ENCODE measurements at regions not wholly inside any gene's neighbourhood (a gene's known extent, or its start where the extent isn't known, plus 50 kb on each side); places are given as distances from the start of the nearest gene placed in this dataset.
"Not testable (repeated sequence)": the region's sequence is repeated elsewhere in the genome, so short reads cannot be mapped to it uniquely, and the experiment has no call there.

DNA sequence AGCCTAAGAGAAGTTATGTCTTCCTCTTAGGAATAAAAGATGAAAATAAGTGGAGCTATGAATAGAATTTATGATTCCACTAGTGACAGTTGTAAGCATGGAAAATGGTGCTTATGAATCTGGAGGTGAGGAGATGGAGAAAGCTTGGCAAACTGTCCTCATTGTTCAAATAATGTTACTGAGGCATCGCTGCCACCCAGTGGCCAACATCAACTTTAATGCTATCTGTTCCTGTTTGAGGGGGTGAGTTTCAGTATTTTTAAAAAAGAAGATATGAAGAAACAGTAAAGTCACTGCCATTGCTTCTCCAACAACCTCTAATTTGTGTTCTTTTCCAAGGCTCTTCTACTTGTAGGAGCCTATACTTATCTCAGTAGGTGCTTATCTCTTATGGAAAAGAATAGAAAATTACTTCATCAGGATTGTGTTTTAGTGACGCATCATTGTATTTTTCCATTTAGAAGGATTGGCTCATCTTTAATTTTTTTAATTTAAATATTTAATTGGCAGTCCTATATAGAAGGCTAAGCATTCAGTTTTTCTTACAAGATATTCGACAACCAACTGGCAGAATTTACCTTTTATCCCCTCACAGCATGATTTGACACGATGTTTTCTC, 260.4 kb upstream of the P2RY1 start:
- no peak for DNase-seq (ENCODE audit: extremely low read depth in 1 of 11, low read depth in 9 of 11, low spot score in 4 of 11)

DNA sequence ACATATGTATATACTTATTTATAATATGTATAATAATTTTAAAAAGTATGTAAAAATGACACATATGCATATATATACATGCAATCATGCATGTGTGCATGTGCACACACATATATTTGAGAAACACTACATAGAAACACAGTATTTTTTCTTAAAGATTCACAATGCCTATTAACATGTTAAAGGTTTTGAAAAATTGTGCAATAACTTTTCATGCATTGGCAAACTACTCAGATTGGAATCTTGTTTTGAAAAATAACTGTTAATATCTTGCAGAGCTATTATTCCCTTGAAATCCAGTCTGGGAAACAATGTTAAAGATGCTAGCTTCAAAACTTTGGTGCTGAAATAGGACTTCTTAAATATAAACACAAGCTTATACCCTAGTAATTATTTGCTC, 256.2 kb upstream of the P2RY1 start:
- no peak for DNase-seq (ENCODE audit: extremely low read depth in 1 of 11, low read depth in 9 of 11, low spot score in 4 of 11)

- DNase-seq (ENCODE audit: extremely low read depth in 1 of 11, low read depth in 9 of 11, low spot score in 4 of 11), result peak in 1 of 11 donors; percentile 18
These were observed 253.0 kb upstream of the P2RY1 start for GRCh38 chr3:152581951-152582350.

DNA sequence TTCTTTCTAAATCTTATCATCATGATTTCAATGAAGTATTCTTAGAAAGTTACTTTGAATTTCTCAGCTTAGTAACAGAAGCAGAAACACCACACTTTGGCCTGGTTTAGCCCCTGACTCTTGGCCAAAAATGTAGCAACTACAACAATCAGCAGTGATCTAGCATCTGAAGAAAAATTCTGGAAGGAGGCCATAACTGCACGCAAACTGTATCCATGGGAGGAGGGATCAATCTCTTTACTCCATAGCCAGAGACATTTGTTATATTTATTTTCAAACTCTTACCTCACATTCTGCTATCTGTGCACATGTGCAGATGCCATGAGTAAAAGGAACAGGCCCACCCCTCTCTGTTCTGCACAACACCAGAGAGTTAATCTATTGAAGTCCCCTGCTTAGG, 251.0 kb upstream of the P2RY1 start:
- DNase-seq (ENCODE audit: extremely low read depth in 1 of 11, low read depth in 9 of 11, low spot score in 4 of 11), result peak in 2 of 11 donors; percentile 2 to 25

DNA sequence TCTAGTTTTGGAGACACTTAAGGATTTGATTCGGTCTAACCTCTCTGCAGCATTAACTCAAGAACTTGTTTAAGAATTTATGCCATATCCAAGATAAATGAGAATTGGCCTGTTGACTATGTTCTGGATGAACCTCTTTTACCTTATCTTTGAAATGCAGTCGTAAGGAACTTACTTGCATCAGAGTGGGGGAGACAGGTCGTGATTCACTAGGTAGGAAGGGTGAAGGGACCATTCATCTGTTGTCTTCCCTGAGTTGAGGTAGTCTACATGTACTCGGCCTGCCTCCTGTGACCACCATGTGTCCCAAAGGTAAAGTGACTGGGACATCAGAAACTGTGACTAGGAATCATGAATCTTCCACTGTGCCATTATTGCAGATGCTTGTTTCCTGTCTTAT, 248.0 kb upstream of the P2RY1 start:
- no peak for DNase-seq (ENCODE audit: extremely low read depth in 1 of 11, low read depth in 9 of 11, low spot score in 4 of 11)

- no peak for DNase-seq (ENCODE audit: extremely low read depth in 1 of 11, low read depth in 9 of 11, low spot score in 4 of 11)
These were observed 247.1 kb upstream of the P2RY1 start for GRCh38 chr3:152587861-152588260.

- DNase-seq (ENCODE audit: extremely low read depth in 1 of 11, low read depth in 9 of 11, low spot score in 4 of 11), result no peak
These were observed 245.3 kb upstream of the P2RY1 start for GRCh38 chr3:152589644-152590043.

- no peak for DNase-seq (ENCODE audit: extremely low read depth in 1 of 11, low read depth in 9 of 11, low spot score in 4 of 11)
These were observed 243.4 kb upstream of the P2RY1 start for GRCh38 chr3:152591515-152591914.

GRCh38 chr3:152593242-152593641, 241.7 kb upstream of the P2RY1 start:
- DNase-seq (ENCODE audit: extremely low read depth in 1 of 11, low read depth in 9 of 11, low spot score in 4 of 11), result no peak

- DNase-seq (ENCODE audit: extremely low read depth in 1 of 11, low read depth in 9 of 11, low spot score in 4 of 11), result peak; percentile 49 to 87 (median 67)
These were observed 238.7 kb upstream of the P2RY1 start for GRCh38 chr3:152595975-152596821.

GRCh38 chr3:152596832-152597231, 238.1 kb upstream of the P2RY1 start:
- DNase-seq (ENCODE audit: extremely low read depth in 1 of 11, low read depth in 9 of 11, low spot score in 4 of 11), result not testable (repeated sequence)

DNA sequence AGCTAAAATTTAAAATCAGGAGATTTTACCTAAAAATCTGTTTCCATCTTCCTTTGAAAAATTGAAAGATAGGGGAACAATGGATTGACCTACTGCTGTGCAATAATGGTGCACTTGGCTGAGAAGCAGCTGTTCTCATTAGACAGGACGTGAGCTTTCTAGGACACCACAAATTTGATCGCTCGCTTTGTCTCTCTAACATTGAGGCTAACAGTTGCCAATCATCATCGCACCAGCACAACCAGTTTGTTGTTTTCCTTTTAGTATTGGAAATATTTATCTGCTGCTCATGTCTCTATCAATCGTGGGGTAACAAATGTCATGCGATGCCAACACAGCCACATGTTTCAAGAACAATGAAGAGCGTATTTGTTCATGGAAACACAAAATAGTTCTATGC, 228.8 kb upstream of the P2RY1 start:
- no peak for DNase-seq (ENCODE audit: extremely low read depth in 1 of 11, low read depth in 9 of 11, low spot score in 4 of 11)

- DNase-seq (ENCODE audit: extremely low read depth in 1 of 11, low read depth in 9 of 11, low spot score in 4 of 11), result no peak
These were observed 227.8 kb upstream of the P2RY1 start for GRCh38 chr3:152607179-152607578.

- no peak for DNase-seq (ENCODE audit: extremely low read depth in 1 of 11, low read depth in 9 of 11, low spot score in 4 of 11)
These were observed 226.0 kb upstream of the P2RY1 start for GRCh38 chr3:152608696-152609594.

GRCh38 chr3:152609891-152610290, 225.0 kb upstream of the P2RY1 start:
- no peak for DNase-seq (ENCODE audit: extremely low read depth in 1 of 11, low read depth in 9 of 11, low spot score in 4 of 11)

DNA sequence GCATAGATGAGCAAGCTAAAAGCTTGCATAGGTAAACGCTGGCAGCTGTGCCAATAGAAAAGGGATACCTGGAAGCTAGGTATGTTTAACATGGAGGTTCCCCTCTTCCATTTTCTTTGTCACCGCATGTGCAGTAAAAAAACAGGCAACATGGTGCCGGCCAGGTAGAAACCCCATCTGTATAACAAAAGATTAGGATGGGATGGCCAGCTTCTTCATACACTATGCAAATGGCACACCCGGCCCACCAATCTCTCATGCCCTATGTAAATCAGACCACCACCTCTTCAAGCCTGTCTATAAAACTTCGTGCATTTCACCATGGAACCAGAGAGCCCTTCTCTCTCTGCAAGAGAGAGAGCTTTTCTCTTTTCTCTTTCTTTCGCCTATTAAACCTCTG, 224.3 kb upstream of the P2RY1 start:
- no peak for DNase-seq (ENCODE audit: extremely low read depth in 1 of 11, low read depth in 9 of 11, low spot score in 4 of 11)

DNA sequence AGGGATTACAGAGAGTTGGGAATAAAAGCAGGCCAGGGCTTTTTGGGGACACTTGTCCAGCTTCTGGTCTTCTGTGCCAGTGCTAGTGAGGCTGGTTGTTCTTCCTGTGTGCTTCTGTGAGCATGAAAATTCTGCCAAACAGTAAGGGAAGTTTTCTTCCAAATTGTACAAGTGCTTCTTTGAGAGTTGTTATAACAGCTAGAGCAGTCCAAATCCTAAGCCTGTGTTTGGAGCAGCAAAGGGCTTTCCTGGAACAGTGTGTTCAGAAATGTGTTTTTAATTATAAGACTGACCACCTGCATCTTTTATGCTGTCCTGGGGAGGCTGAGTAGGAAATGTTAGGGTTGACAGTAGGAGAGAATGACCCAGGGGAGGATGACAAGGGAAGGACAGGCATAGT, 223.0 kb upstream of the P2RY1 start:
- no peak for DNase-seq (ENCODE audit: extremely low read depth in 1 of 11, low read depth in 9 of 11, low spot score in 4 of 11)

DNA sequence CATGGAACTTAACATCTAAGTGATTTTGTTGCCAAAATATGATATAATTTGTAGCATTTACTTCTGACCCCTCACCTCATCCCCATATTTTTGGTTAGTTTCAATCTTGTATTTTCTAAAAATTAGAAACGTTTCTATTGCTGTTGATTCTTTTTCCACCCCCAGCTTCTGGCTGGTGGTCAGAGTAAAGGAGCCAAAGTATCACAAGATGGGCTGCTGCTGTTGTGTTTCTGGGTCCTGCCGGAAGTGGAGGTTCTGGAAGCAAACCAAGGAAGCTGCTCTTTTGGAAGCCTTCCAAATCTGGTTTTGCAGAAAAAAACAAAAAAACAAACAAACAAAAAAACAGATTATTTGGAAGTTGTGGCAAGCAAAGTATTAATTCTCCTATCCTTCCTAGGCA, 221.1 kb upstream of the P2RY1 start:
- DNase-seq (ENCODE audit: extremely low read depth in 1 of 11, low read depth in 9 of 11, low spot score in 4 of 11), result no peak

- no peak for DNase-seq (ENCODE audit: extremely low read depth in 1 of 11, low read depth in 9 of 11, low spot score in 4 of 11)
These were observed 219.2 kb upstream of the P2RY1 start for GRCh38 chr3:152615681-152616080.

DNA sequence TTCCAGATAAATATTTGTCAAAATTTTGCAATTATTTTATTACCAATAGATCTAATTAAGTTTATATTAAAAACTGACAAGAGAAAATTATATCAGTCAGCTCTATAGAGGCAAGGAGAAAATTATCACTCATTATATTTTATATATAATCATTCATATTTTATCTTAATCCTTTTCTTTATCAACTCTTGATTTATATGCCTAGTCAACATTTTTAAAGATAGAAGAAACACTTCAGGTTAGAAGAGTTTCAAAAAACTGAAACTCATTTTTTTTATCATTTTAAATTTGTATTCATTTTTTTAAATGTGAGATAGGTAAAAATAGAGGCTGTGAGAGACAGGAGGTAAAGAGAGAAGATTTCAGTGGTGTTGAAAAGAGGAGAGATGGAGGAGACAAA, 217.3 kb upstream of the P2RY1 start:
- no peak for DNase-seq (ENCODE audit: extremely low read depth in 1 of 11, low read depth in 9 of 11, low spot score in 4 of 11)

Data from renal cortex interstitium (tissue), 11 donors.